ENCODE measurements at regions not wholly inside any gene's neighbourhood (a gene's known extent, or its start where the extent isn't known, plus 50 kb on each side); places are given as distances from the start of the nearest gene placed in this dataset.

GRCh38 chr1:199956005-199956404, 71.5 kb upstream of the NR5A2 start:
- no peak for DNase-seq

GRCh38 chr1:199959033-199959774, 68.3 kb upstream of the NR5A2 start:
- DNase-seq: no peak

- no peak for DNase-seq
Observed at GRCh38 chr1:199959775-199960110, 67.8 kb upstream of the NR5A2 start.

- DNase-seq: no peak
Observed at GRCh38 chr1:199970125-199970524, 57.4 kb upstream of the NR5A2 start.

- no peak for DNase-seq
Observed at GRCh38 chr1:199976496-199977144, 50.9 kb upstream of the NR5A2 start.

Measured in NCI-H526 treated with DMSO at 0.1 percent for 48 hours (cell line).